GM18507 (cell line): ENCODE measurements at regions not wholly inside any gene's neighbourhood (a gene's known extent, or its start where the extent isn't known, plus 50 kb on each side); places are given as distances from the start of the nearest gene placed in this dataset.

Experiments
- DNase-seq: peaks from one replicate; pipeline ENCODE4 v3.0.0; 2011; ENCODE audit warnings: low read depth; ENCODE audit not compliant: insufficient read length; ENCODE audit errors: extremely low spot score
- FAIRE-seq: peaks from 2 replicates; lab custom pipeline; 2011; peaks lifted over from hg19 to GRCh38; lab: Jason Lieb, UNC

- no peak for FAIRE-seq
- no peak for DNase-seq
These were observed 194.3 kb downstream of the PTEN start for GRCh38 chr10:88057720-88058119.

GRCh38 chr10:88058750-88059149, 195.3 kb downstream of the PTEN start:
- no peak for FAIRE-seq
- DNase-seq: no peak

GRCh38 chr10:88059190-88059589, 195.8 kb downstream of the PTEN start:
- FAIRE-seq (no peak), DNase-seq (no peak)

GRCh38 chr10:88060762-88061161, 197.3 kb downstream of the PTEN start:
- DNase-seq: no peak
- no peak for FAIRE-seq

GRCh38 chr10:88062385-88062784, 199.0 kb downstream of the PTEN start:
- DNase-seq (no peak), FAIRE-seq (peak; percentile 89)

GRCh38 chr10:88062798-88063472, 199.5 kb downstream of the PTEN start:
- FAIRE-seq (no peak), DNase-seq (no peak)

- FAIRE-seq (peak; percentile 36), DNase-seq (no peak)
These were observed 200.6 kb downstream of the PTEN start for GRCh38 chr10:88063861-88064557.

- DNase-seq (no peak), FAIRE-seq (peak; percentile 99)
These were observed 201.4 kb downstream of the PTEN start for GRCh38 chr10:88064608-88065382.

GRCh38 chr10:88065383-88066049, 202.1 kb downstream of the PTEN start:
- DNase-seq (no peak), FAIRE-seq (no peak)

- DNase-seq: no peak
- no peak for FAIRE-seq
These were observed 202.9 kb downstream of the PTEN start for GRCh38 chr10:88066319-88066718.

- no peak for DNase-seq
- FAIRE-seq: peak; percentile 97
These were observed 203.5 kb downstream of the PTEN start for GRCh38 chr10:88066876-88067275.

- FAIRE-seq (peak; percentile 35), DNase-seq (no peak)
These were observed 204.3 kb downstream of the PTEN start for GRCh38 chr10:88067737-88068136.

- FAIRE-seq: no peak
- DNase-seq: no peak
These were observed 205.9 kb downstream of the PTEN start for GRCh38 chr10:88069338-88069737.

- DNase-seq (no peak), FAIRE-seq (peak; percentile 100)
These were observed 206.9 kb downstream of the PTEN start for GRCh38 chr10:88070080-88070880.

- DNase-seq (no peak), FAIRE-seq (peak; percentile 67)
These were observed 208.5 kb downstream of the PTEN start for GRCh38 chr10:88071879-88072278.

- FAIRE-seq (no peak), DNase-seq (no peak)
These were observed 210.3 kb downstream of the PTEN start for GRCh38 chr10:88073682-88074081.

- FAIRE-seq (no peak), DNase-seq (no peak)
These were observed 211.5 kb downstream of the PTEN start for GRCh38 chr10:88074971-88075370.

- peak; percentile 96 for FAIRE-seq
These were observed 212.8 kb downstream of the PTEN start for GRCh38 chr10:88076027-88076880.

More at GRCh38 chr10:88076027-88076880, 212.8 kb downstream of the PTEN start:
- no peak for DNase-seq
